ENCODE measurements at regions not wholly inside any gene's neighbourhood (a gene's known extent, or its start where the extent isn't known, plus 50 kb on each side); places are given as distances from the start of the nearest gene placed in this dataset.

- ChIA-PET POLR2A (no interaction called here), CTCF (no interaction called here)
- in situ Hi-C loops (cut with HindIII; ENCODE audit: low pct_unique_long_range_greater_than_20kb, low sequenced_read_pairs), result no loop called here
- Histone ChIP-seq H3K4me3 (ENCODE audit: low read depth in 2 of 2, low read length in 2 of 2) (no peak overlapping the region), H3K4me1 (ENCODE audit: control insufficient read depth, insufficient read depth, low read length) (no peaks in the 10 kb centered on the region), H3K9me3 (ENCODE audit: control insufficient read depth, insufficient read depth, low read depth, low read length) (no peaks in the 10 kb centered on the region), H3K27me3 (ENCODE audit: control insufficient read depth, insufficient read depth, low read length) (no peaks in the 10 kb centered on the region), H3K36me3 (ENCODE audit: control insufficient read depth, insufficient read depth, low read length) (no peaks in the 10 kb centered on the region), H3K27ac (ENCODE audit: low read length) (no peak overlapping the region; the same call in 1 of the 2 replicates)
- intact Hi-C loops (cut with micrococcal nuclease; ENCODE audit: unreplicated experiment), result no loop called here
- TF ChIP-seq POLR2AphosphoS5 (IDR thresholded peaks at IDR 0.05; ENCODE audit: low read depth, low read length) (no peak), TCF7L2 (IDR thresholded peaks at IDR 0.05; ENCODE audit: low read depth, low read length) (no peak), REST (IDR thresholded peaks at IDR 0.05; ENCODE audit: insufficient read depth in 1 of 2, low read depth in 2 of 2, low read length in 1 of 2) (no peak), SIN3A (IDR thresholded peaks at IDR 0.05; ENCODE audit: borderline replicate concordance, insufficient read depth, low read depth, low read length) (no peak), CTCF (IDR thresholded peaks at IDR 0.05) (no peak)
- BruUV-seq (replicated peaks), result no TSS peak
- ATAC-seq (no peak), DNase-seq (ENCODE audit: low read depth, low spot score) (no peak)
Observed at GRCh38 chr7:84372155-84372621, 177.6 kb upstream of the SEMA3A start.

- ChIA-PET CTCF (no interaction called here), POLR2A (no interaction called here)
- Histone ChIP-seq H3K27ac (ENCODE audit: low read length) (no peak overlapping the region), H3K4me3 (ENCODE audit: low read depth in 2 of 2, low read length in 2 of 2) (no peak overlapping the region), H3K9me3 (ENCODE audit: control insufficient read depth, insufficient read depth, low read depth, low read length) (no peaks in the 10 kb centered on the region), H3K4me1 (ENCODE audit: control insufficient read depth, insufficient read depth, low read length) (no peaks in the 10 kb centered on the region), H3K27me3 (ENCODE audit: control insufficient read depth, insufficient read depth, low read length) (no peaks in the 10 kb centered on the region), H3K36me3 (ENCODE audit: control insufficient read depth, insufficient read depth, low read length) (no peaks in the 10 kb centered on the region)
- intact Hi-C loops (cut with micrococcal nuclease; ENCODE audit: unreplicated experiment), result no loop called here
- no TSS peak for BruUV-seq (replicated peaks)
- no peak for TF ChIP-seq POLR2AphosphoS5 (IDR thresholded peaks at IDR 0.05; ENCODE audit: low read depth, low read length)
- no peak for DNase-seq (ENCODE audit: low read depth, low spot score)
- ATAC-seq, result no peak
- in situ Hi-C loops (cut with HindIII; ENCODE audit: low pct_unique_long_range_greater_than_20kb, low sequenced_read_pairs), result no loop called here
Observed at GRCh38 chr7:84370114-84370513, 175.5 kb upstream of the SEMA3A start.

- no peak for ATAC-seq
- no peaks in the 10 kb centered on the region for H3K27me3 ChIP-seq (ENCODE audit: control insufficient read depth, insufficient read depth, low read length)
- ChIA-PET CTCF (no interaction called here), POLR2A (interaction anchor here (0.6 kb wide), 1 partner anchor 181 kb away, joined by 3 read pairs; no protein-coding TSS in a partner anchor)
- DNase-seq (ENCODE audit: low read depth, low spot score), result no peak
- no peak overlapping the region for H3K4me3 ChIP-seq (ENCODE audit: low read depth in 2 of 2, low read length in 2 of 2)
- in situ Hi-C loops (cut with HindIII; ENCODE audit: low pct_unique_long_range_greater_than_20kb, low sequenced_read_pairs) (no loop called here), intact Hi-C loops (cut with micrococcal nuclease; ENCODE audit: unreplicated experiment) (no loop called here)
- no peaks in the 10 kb centered on the region for H3K36me3 ChIP-seq (ENCODE audit: control insufficient read depth, insufficient read depth, low read length)
- TF ChIP-seq REST (IDR thresholded peaks at IDR 0.05; ENCODE audit: insufficient read depth in 1 of 2, low read depth in 2 of 2, low read length in 1 of 2) (no peak), SIN3A (IDR thresholded peaks at IDR 0.05; ENCODE audit: borderline replicate concordance, insufficient read depth, low read depth, low read length) (no peak)
- no TSS peak for BruUV-seq (replicated peaks)
- H3K9me3 ChIP-seq (ENCODE audit: control insufficient read depth, insufficient read depth, low read depth, low read length), result no peaks in the 10 kb centered on the region
- H3K27ac ChIP-seq (ENCODE audit: low read length), result no peak overlapping the region
- H3K4me1 ChIP-seq (ENCODE audit: control insufficient read depth, insufficient read depth, low read length), result peaks cover 6% of the 10 kb centered on the region; the same call in 1 of the 2 replicates
Observed at GRCh38 chr7:84368122-84368521, 173.5 kb upstream of the SEMA3A start.
